ENCODE measurements at regions not wholly inside any gene's neighbourhood (a gene's known extent, or its start where the extent isn't known, plus 50 kb on each side); places are given as distances from the start of the nearest gene placed in this dataset.

DNA sequence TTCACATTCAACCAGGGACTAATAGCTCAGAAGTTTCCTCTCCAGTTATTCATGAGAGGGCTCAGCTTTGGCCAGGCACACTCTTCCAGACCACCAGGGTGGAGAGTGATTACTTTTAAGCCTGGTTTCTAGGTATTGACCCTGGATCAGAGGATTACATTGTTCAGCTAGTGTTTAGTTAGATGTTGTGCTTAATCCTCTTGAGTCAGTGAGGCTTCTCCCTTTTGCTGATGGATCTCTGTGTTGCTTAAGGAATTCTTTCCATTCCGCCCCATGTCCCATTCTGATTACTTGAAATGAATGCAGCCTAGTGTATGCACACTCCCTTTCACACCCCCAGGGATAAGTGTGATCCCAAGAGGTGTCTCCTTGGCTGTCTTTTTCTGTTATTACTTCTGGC lies 271.7 kb upstream of the ANO5 start:
- Histone ChIP-seq H4K20me1 (ENCODE audit: insufficient read depth, low read length) (no peaks in the 10 kb centered on the region), H2AFZ (ENCODE audit: low read length) (no peak overlapping the region), H3K9me3 (ENCODE audit: low read length) (peaks cover 9% of the 10 kb centered on the region; the same call in 1 of the 2 replicates), H3K4me3 (replicated peaks in 1 of 3; ENCODE audit: insufficient read depth in 1 of 3, low read depth in 2 of 3, low read length in 3 of 3) (no peak overlapping the region), H3K4me2 (ENCODE audit: low read depth, low read length) (no peak overlapping the region), H3K4me1 (ENCODE audit: insufficient read depth, low read length) (no peaks in the 10 kb centered on the region), H3K27me3 (ENCODE audit: control insufficient read depth in 1 of 2, insufficient read depth in 2 of 2, low read length in 2 of 2) (no peaks in the 10 kb centered on the region), H3K79me2 (ENCODE audit: insufficient read depth, low read length) (no peaks in the 10 kb centered on the region), H3K9ac (ENCODE audit: insufficient read depth, low read depth, low read length) (no peak overlapping the region), H3K27ac (ENCODE audit: extremely low read length, insufficient read depth, low read length) (no peak overlapping the region), H3K36me3 (replicated peaks in 1 of 2; ENCODE audit: control insufficient read depth in 1 of 2, insufficient read depth in 2 of 2, low read length in 2 of 2) (no peaks in the 10 kb centered on the region)
- no TSS peak for BruUV-seq (replicated peaks)
- in situ Hi-C loops (cut with HindIII; ENCODE audit: extremely low pct_ligation_motif_present, low pct_unique_long_range_greater_than_20kb), result no loop called here
- 0% methylated on average over 1 of the region's 1 CpG for WGBS (ENCODE audit: low lambda C conversion rate)
- TF ChIP-seq ZNF616 (CRISPR knock-in tag; IDR thresholded peaks at IDR 0.05; ENCODE audit: low read depth), result no peak
- no peak for TF ChIP-seq TCF12 (IDR thresholded peaks at IDR 0.05)
- no peak for TF ChIP-seq TCF12 (CRISPR knock-in tag; IDR thresholded peaks at IDR 0.05)
- no peak for TF ChIP-seq SP5 (CRISPR knock-in tag; IDR thresholded peaks at IDR 0.05; ENCODE audit: borderline replicate concordance, low read depth)
- TF ChIP-seq RNF2 (conservative IDR thresholded peaks at IDR 0.05; ENCODE audit: low read depth), result no peak
- no peak for TF ChIP-seq NFATC3 (CRISPR knock-in tag; IDR thresholded peaks at IDR 0.05)
- TF ChIP-seq ZNF605 (CRISPR knock-in tag; IDR thresholded peaks at IDR 0.05), result no peak
- TF ChIP-seq HOXA9 (CRISPR knock-in tag; IDR thresholded peaks at IDR 0.05; ENCODE audit: borderline replicate concordance), result no peak
- no peak for TF ChIP-seq FOSL1 (CRISPR knock-in tag; IDR thresholded peaks at IDR 0.05; ENCODE audit: borderline replicate concordance)
- TF ChIP-seq, protein P1, sequence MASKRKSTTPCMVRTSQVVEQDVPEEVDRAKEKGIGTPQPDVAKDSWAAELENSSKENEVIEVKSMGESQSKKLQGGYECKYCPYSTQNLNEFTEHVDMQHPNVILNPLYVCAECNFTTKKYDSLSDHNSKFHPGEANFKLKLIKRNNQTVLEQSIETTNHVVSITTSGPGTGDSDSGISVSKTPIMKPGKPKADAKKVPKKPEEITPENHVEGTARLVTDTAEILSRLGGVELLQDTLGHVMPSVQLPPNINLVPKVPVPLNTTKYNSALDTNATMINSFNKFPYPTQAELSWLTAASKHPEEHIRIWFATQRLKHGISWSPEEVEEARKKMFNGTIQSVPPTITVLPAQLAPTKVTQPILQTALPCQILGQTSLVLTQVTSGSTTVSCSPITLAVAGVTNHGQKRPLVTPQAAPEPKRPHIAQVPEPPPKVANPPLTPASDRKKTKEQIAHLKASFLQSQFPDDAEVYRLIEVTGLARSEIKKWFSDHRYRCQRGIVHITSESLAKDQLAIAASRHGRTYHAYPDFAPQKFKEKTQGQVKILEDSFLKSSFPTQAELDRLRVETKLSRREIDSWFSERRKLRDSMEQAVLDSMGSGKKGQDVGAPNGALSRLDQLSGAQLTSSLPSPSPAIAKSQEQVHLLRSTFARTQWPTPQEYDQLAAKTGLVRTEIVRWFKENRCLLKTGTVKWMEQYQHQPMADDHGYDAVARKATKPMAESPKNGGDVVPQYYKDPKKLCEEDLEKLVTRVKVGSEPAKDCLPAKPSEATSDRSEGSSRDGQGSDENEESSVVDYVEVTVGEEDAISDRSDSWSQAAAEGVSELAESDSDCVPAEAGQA (IDR thresholded peaks at IDR 0.05; ENCODE audit: low read depth), result no peak
- TF ChIP-seq, protein P1 (CRISPR knock-in tag; IDR thresholded peaks at IDR 0.05; ENCODE audit: borderline replicate concordance), result no peak
- TF ChIP-seq ZZZ3 (CRISPR knock-in tag; IDR thresholded peaks at IDR 0.05; ENCODE audit: borderline replicate concordance), result no peak
- no peak for TF ChIP-seq TEAD3 (CRISPR knock-in tag; optimal IDR thresholded peaks at IDR 0.05; ENCODE audit: borderline replicate concordance)
- TF ChIP-seq SOX13 (IDR thresholded peaks at IDR 0.05), result no peak
- no peak for TF ChIP-seq SOX13 (CRISPR knock-in tag; conservative IDR thresholded peaks at IDR 0.05 in 1 of 2, IDR thresholded peaks at IDR 0.05 in 1 of 2)
- no peak for TF ChIP-seq TAF15 (IDR thresholded peaks at IDR 0.05; ENCODE audit: low read depth, low read length, poor library complexity, severe bottlenecking)
- no peak for TF ChIP-seq RORA (CRISPR knock-in tag; IDR thresholded peaks at IDR 0.05)
- no peak for TF ChIP-seq MEIS2 (CRISPR knock-in tag; IDR thresholded peaks at IDR 0.05)
- TF ChIP-seq FOXO1 (CRISPR knock-in tag; IDR thresholded peaks at IDR 0.05), result no peak
- no peak for TF ChIP-seq RBAK (CRISPR knock-in tag; IDR thresholded peaks at IDR 0.05)
- no peak for TF ChIP-seq ZNF501 (CRISPR knock-in tag; IDR thresholded peaks at IDR 0.05)
- no peak for TF ChIP-seq RAD51 (IDR thresholded peaks at IDR 0.05; ENCODE audit: borderline replicate concordance)
- DNase-seq (ENCODE audit: low spot score) (no peak), ATAC-seq (no peak), FAIRE-seq (no peak)
- CTCF ChIA-PET (ENCODE audit: low intra/inter-chr PET ratio, low total read pairs), result no interaction called here
- intact Hi-C loops (cut with micrococcal nuclease; ENCODE audit: unreplicated experiment), result no loop called here
- POLR2A ChIA-PET, result no interaction called here
